GM23338 (cell line): ENCODE measurements at regions not wholly inside any gene's neighbourhood (a gene's known extent, or its start where the extent isn't known, plus 50 kb on each side); places are given as distances from the start of the nearest gene placed in this dataset.

ENCODE experiments used
- ATAC-seq: fragments of 200-7000 bp; cut with Tn5 transposase; 3 replicates; pipeline ENCODE4 v1.9.1; 2020
- DNase-seq: peaks from one replicate; pipeline ENCODE4 v3.0.0-alpha.2; 2015; ENCODE audit warnings: low spot score
- H2AFZ ChIP-seq: fragments of 200-600 bp; sonication (generic); 2 replicates; pipeline ENCODE4 v1.8.0; 2016; ENCODE audit warnings: antibody characterized with exemption, mild to moderate bottlenecking, moderate library complexity
- H3F3A ChIP-seq: fragments of 200-600 bp; sonication (generic); replicated peaks from 2 replicates; pipeline ENCODE4 v1.8.0; 2017; ENCODE audit warnings: antibody characterized with exemption, mixed run types, low read depth
- H3K27ac ChIP-seq: fragments of 200-600 bp; sonication (generic); 2 replicates; pipeline ENCODE4 v1.6.1; 2016; ENCODE audit warnings: low read depth
- H3K27me3 ChIP-seq: fragments of 200-600 bp; sonication (generic); 2 replicates; pipeline ENCODE4 v1.8.0; 2016; ENCODE audit warnings: mild to moderate bottlenecking, mixed run types, moderate library complexity; ENCODE audit not compliant: insufficient read depth
- H3K36me3 ChIP-seq: fragments of 200-600 bp; sonication (generic); 2 replicates; pipeline ENCODE4 v1.8.0; 2016; ENCODE audit warnings: mild to moderate bottlenecking; ENCODE audit not compliant: insufficient read depth
- H3K4me1 ChIP-seq: fragments of 200-600 bp; sonication (generic); 2 replicates; pipeline ENCODE4 v1.8.0; 2016; ENCODE audit warnings: mild to moderate bottlenecking, moderate library complexity; ENCODE audit not compliant: insufficient read depth
- H3K4me2 ChIP-seq: fragments of 200-600 bp; sonication (generic); 2 replicates; pipeline ENCODE4 v1.7.1; 2017; ENCODE audit warnings: mixed run types
- H3K4me3 ChIP-seq: fragments of 200-600 bp; sonication (generic); 2 replicates; pipeline ENCODE4 v1.6.1; 2016; ENCODE audit warnings: mixed run types
- H3K79me2 ChIP-seq: fragments of 200-600 bp; sonication (generic); replicated peaks from 2 replicates; pipeline ENCODE4 v1.8.0; 2017; ENCODE audit warnings: mild to moderate bottlenecking; ENCODE audit not compliant: insufficient read depth
- H3K9me2 ChIP-seq: fragments of 200-600 bp; sonication (generic); 2 replicates; pipeline ENCODE4 v1.8.0; 2017; ENCODE audit not compliant: insufficient read depth
- H4K20me1 ChIP-seq: fragments of 200-600 bp; sonication (generic); replicated peaks from 2 replicates; pipeline ENCODE4 v1.8.0; 2017; ENCODE audit warnings: mild to moderate bottlenecking; ENCODE audit not compliant: insufficient read depth
- H3K27ac Mint-ChIP-seq: 2 replicates; pipeline ENCODE4 v1.8.0; 2020; ENCODE audit warnings: inconsistent platforms, mild to moderate bottlenecking, moderate library complexity, mixed read lengths
- H3K27me3 Mint-ChIP-seq: 3 replicates; pipeline ENCODE4 v1.8.0; 2022; ENCODE audit warnings: low read depth, mild to moderate bottlenecking, moderate library complexity, mixed read lengths, inconsistent platforms; ENCODE audit not compliant: insufficient read depth, poor library complexity
- H3K36me3 Mint-ChIP-seq: 3 replicates; pipeline ENCODE4 v1.8.0; 2021; ENCODE audit warnings: low read depth, mild to moderate bottlenecking, inconsistent platforms, moderate library complexity, mixed read lengths
- H3K4me1 Mint-ChIP-seq: 3 replicates; pipeline ENCODE4 v1.8.0; 2020; ENCODE audit warnings: mild to moderate bottlenecking, inconsistent platforms, mixed read lengths
- H3K4me3 Mint-ChIP-seq: 3 replicates; pipeline ENCODE4 v1.8.0; 2021; ENCODE audit warnings: moderate library complexity, mild to moderate bottlenecking, inconsistent platforms, mixed read lengths
- H3K9me3 Mint-ChIP-seq: 3 replicates; pipeline ENCODE4 v1.8.0; 2020; ENCODE audit warnings: moderate library complexity, mild to moderate bottlenecking, inconsistent platforms, mixed read lengths
- CREB1 ChIP-seq: fragments of 250-450 bp; sonication (Bioruptor Pico); IDR thresholded peaks from 2 replicates; pipeline ENCODE4 v1.5.0; 2020; ENCODE audit warnings: low read depth, mild to moderate bottlenecking, moderate library complexity
- CTCF ChIP-seq, 2 experiments: fragments of 200-600 bp in 1 of 2; sonication (generic) in 1 of 2; conservative IDR thresholded peaks; 2 replicates each; pipeline versions ENCODE4 v1.5.1 to v1.6.1; 2016 to 2017; ENCODE audit warnings: antibody characterized with exemption in 2 of 2, low read depth in 2 of 2, mild to moderate bottlenecking in 2 of 2, moderate library complexity in 1 of 2
- ETS1 ChIP-seq: IDR thresholded peaks from 2 replicates; pipeline ENCODE4 v1.6.1; 2016; ENCODE audit warnings: antibody characterized with exemption
- EZH2 ChIP-seq: fragments of 200-600 bp; sonication (generic); IDR thresholded peaks from one replicate; pipeline ENCODE4 v1.8.0; 2017; ENCODE audit warnings: antibody characterized with exemption, mild to moderate bottlenecking, low read depth; ENCODE audit not compliant: unreplicated experiment
- EZH2phosphoT487 ChIP-seq: fragments of 200-600 bp; sonication (generic); IDR thresholded peaks from one replicate; pipeline ENCODE4 v1.8.1; 2018; ENCODE audit warnings: antibody characterized with exemption; ENCODE audit not compliant: unreplicated experiment
- JUNB ChIP-seq: IDR thresholded peaks from one replicate; pipeline ENCODE4 v1.6.1; 2016; ENCODE audit warnings: antibody characterized with exemption; ENCODE audit not compliant: unreplicated experiment
- POLR2AphosphoS5 ChIP-seq: IDR thresholded peaks from 2 replicates; pipeline ENCODE4 v1.6.1; 2016; ENCODE audit warnings: antibody characterized with exemption, low read depth
- REST ChIP-seq: IDR thresholded peaks from one replicate; pipeline ENCODE4 v1.6.1; 2018; ENCODE audit warnings: antibody characterized with exemption; ENCODE audit not compliant: unreplicated experiment
- STAT1 ChIP-seq: IDR thresholded peaks from one replicate; pipeline ENCODE4 v1.6.1; 2016; ENCODE audit warnings: antibody characterized with exemption; ENCODE audit not compliant: unreplicated experiment
- ZNF114 ChIP-seq: fragments of 250-450 bp; sonication (Bioruptor Pico); IDR thresholded peaks from 2 replicates; pipeline ENCODE4 v1.5.0; 2020; ENCODE audit warnings: mild to moderate bottlenecking, moderate library complexity
- ZNF331 ChIP-seq: fragments of 250-450 bp; sonication (Bioruptor Pico); IDR thresholded peaks from 2 replicates; pipeline ENCODE4 v1.5.0; 2020; ENCODE audit warnings: low read depth, mild to moderate bottlenecking, moderate library complexity
- ZNF462 ChIP-seq: fragments of 250-450 bp; sonication (Bioruptor Pico); IDR thresholded peaks from 2 replicates; pipeline ENCODE4 v1.5.0; 2020; ENCODE audit warnings: mild to moderate bottlenecking, moderate library complexity

- TF ChIP-seq ZNF331 (CRISPR knock-in tag) (no peak), ZNF114 (CRISPR knock-in tag) (no peak), EZH2phosphoT487 (no peak), JUNB (no peak)
Observed at GRCh38 chr21:31426235-31426797, 82.3 kb upstream of the TIAM1 start (continued).

- no peak overlapping the region for H2AFZ ChIP-seq
- H3K27me3 Mint-ChIP-seq, result peaks cover 2% of the 10 kb centered on the region
- no peak overlapping the region for H3K27ac ChIP-seq
- ATAC-seq (peak; percentile 72), DNase-seq (peak; percentile 78)
- no peaks in the 10 kb centered on the region for H3F3A ChIP-seq
- no peaks in the 10 kb centered on the region for H3K9me3 Mint-ChIP-seq
- no peak for TF ChIP-seq JUNB
- no peak for TF ChIP-seq POLR2AphosphoS5
- no peak for TF ChIP-seq ZNF462 (CRISPR knock-in tag)
- TF ChIP-seq EZH2phosphoT487, result no peak
- no peak for TF ChIP-seq ETS1
- TF ChIP-seq EZH2, result no peak
- no peak for TF ChIP-seq STAT1
- no peak for TF ChIP-seq REST
- no peak for TF ChIP-seq ZNF331 (CRISPR knock-in tag)
- TF ChIP-seq CTCF (conservative IDR thresholded peaks at IDR 0.05; ENCODE audit: low read depth in 2 of 2), result no peak
- no peak for TF ChIP-seq ZNF114 (CRISPR knock-in tag)
- TF ChIP-seq CREB1 (CRISPR knock-in tag), result no peak
- no peaks in the 10 kb centered on the region for H4K20me1 ChIP-seq
- H3K36me3 Mint-ChIP-seq, result no peaks in the 10 kb centered on the region; the same call in 2 of the 3 replicates
- no peak overlapping the region for H3K4me2 ChIP-seq
- H3K4me3 Mint-ChIP-seq, result no peak overlapping the region
- H3K27ac Mint-ChIP-seq, result no peak overlapping the region
- no peaks in the 10 kb centered on the region for H3K36me3 ChIP-seq
- H3K4me1 Mint-ChIP-seq, result peaks cover 17% of the 10 kb centered on the region
- H3K9me2 ChIP-seq, result no peaks in the 10 kb centered on the region
- no peaks in the 10 kb centered on the region for H3K79me2 ChIP-seq
- no peaks in the 10 kb centered on the region for H3K27me3 ChIP-seq
- H3K4me3 ChIP-seq, result no peak overlapping the region
- no peaks in the 10 kb centered on the region for H3K4me1 ChIP-seq
Observed at GRCh38 chr21:31425138-31425537, 81.1 kb upstream of the TIAM1 start.
